ENCODE measurements at regions not wholly inside any gene's neighbourhood (a gene's known extent, or its start where the extent isn't known, plus 50 kb on each side); places are given as distances from the start of the nearest gene placed in this dataset.

GRCh38 chr10:23702977-23703414 lies 264.1 kb downstream of the OTUD1 start (continued):
- TF ChIP-seq E2F8 (IDR thresholded peaks at IDR 0.05; ENCODE audit: low read depth, partially characterized antibody) (no peak), ESRRA (IDR thresholded peaks at IDR 0.05; ENCODE audit: low read length) (no peak), SMC3 (IDR thresholded peaks at IDR 0.05; ENCODE audit: borderline replicate concordance, low read length) (peak; percentile 68; the same call in 1 of the 2 replicates), POLR2A (IDR thresholded peaks at IDR 0.05; ENCODE audit: low read depth, low read length) (no peak), CTCF (IDR thresholded peaks at IDR 0.05 in 2 of 3, conservative IDR thresholded peaks at IDR 0.05 in 1 of 3; ENCODE audit: control insufficient read depth in 2 of 3, extremely low read depth in 1 of 3, insufficient read depth in 1 of 3, low read depth in 3 of 3, low read length in 3 of 3) (peak; percentile 69 to 78 (median 75))

DNA sequence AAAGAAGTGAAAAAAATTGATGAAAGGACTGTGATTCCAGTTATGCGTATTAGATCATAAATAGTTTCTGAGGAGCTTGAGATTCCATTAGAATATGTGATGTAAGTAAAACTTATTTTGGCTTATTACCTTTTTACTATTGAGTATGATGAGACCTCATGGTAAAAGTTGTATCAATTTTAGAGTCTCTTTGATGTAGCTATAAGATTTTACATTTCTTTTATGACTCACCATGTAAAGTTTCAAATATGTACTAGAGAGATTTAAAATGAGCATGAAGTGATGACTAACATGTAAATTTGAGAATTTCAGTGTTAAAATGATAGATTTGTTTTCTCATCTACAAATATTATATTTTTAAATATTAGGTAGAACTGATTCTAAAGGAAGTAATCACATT lies 276.5 kb downstream of the OTUD1 start:
- in situ Hi-C loops (cut with MboI) (no loop called here), intact Hi-C loops (cut with micrococcal nuclease; ENCODE audit: unreplicated experiment) (no loop called here)
- Histone ChIP-seq H3K36me3 (ENCODE audit: control insufficient read depth in 2 of 2, insufficient read depth in 2 of 2, low read length in 1 of 2) (no peaks in the 10 kb centered on the region), H3K9me3 (replicated peaks; ENCODE audit: control insufficient read depth, insufficient read depth, low read length) (no peaks in the 10 kb centered on the region), H3K4me3 (no peak overlapping the region), H4K20me1 (ENCODE audit: control insufficient read depth, insufficient read depth) (no peaks in the 10 kb centered on the region), H3K27ac (ENCODE audit: control insufficient read depth, insufficient read depth) (no peak overlapping the region), H3K79me2 (ENCODE audit: control insufficient read depth, insufficient read depth, low read length) (no peaks in the 10 kb centered on the region), H2AFZ (ENCODE audit: control insufficient read depth, low read depth, low read length) (no peak overlapping the region), H3K9ac (ENCODE audit: control insufficient read depth, insufficient read depth, low read length) (no peak overlapping the region), H3K4me1 (ENCODE audit: control insufficient read depth, insufficient read depth, low read length) (no peaks in the 10 kb centered on the region), H3K4me2 (ENCODE audit: control insufficient read depth, insufficient read depth) (no peak overlapping the region), H3K27me3 (replicated peaks in 1 of 2; ENCODE audit: control insufficient read depth in 2 of 2, insufficient read depth in 2 of 2, low read length in 1 of 2) (no peaks in the 10 kb centered on the region)
- FAIRE-seq = no peak
- ChIA-PET SMC1A (ENCODE audit: uncharacterized antibody, unreplicated experiment) (no interaction called here), RAD21 (ENCODE audit: unreplicated experiment) (no interaction called here), CTCF (no interaction called here), POLR2A (no interaction called here)
- no TSS peak for BruUV-seq (replicated peaks)
- DNase-seq (ENCODE audit: low read depth, low spot score) = no peak
- ATAC-seq = no peak
- 94% methylated on average over 1 of the region's 1 CpG for WGBS (ENCODE audit: insufficient coverage, insufficient replicate concordance, low lambda C conversion rate, missing lambda C conversion rate)
- TF ChIP-seq JUNB (IDR thresholded peaks at IDR 0.05) (no peak), DPF2 (IDR thresholded peaks at IDR 0.05) (no peak), MTA2 (IDR thresholded peaks at IDR 0.05; ENCODE audit: low read depth) (no peak), EGR1 (IDR thresholded peaks at IDR 0.05; ENCODE audit: borderline replicate concordance in 1 of 2, low read depth in 2 of 2, low read length in 2 of 2) (no peak), ZNF217 (IDR thresholded peaks at IDR 0.05) (no peak), KLF5 (IDR thresholded peaks at IDR 0.05; ENCODE audit: partially characterized antibody) (no peak), ZBTB11 (CRISPR knock-in tag; IDR thresholded peaks at IDR 0.05) (no peak)
- TF ChIP-seq, protein P1, sequence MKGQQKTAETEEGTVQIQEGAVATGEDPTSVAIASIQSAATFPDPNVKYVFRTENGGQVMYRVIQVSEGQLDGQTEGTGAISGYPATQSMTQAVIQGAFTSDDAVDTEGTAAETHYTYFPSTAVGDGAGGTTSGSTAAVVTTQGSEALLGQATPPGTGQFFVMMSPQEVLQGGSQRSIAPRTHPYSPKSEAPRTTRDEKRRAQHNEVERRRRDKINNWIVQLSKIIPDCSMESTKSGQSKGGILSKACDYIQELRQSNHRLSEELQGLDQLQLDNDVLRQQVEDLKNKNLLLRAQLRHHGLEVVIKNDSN (IDR thresholded peaks at IDR 0.05; ENCODE audit: borderline replicate concordance, extremely low read length, insufficient read depth, low read depth, low read length) = no peak

Data from GM12878 (cell line).